ENCODE measurements at regions not wholly inside any gene's neighbourhood (a gene's known extent, or its start where the extent isn't known, plus 50 kb on each side); places are given as distances from the start of the nearest gene placed in this dataset.
"Not testable (repeated sequence)": the region's sequence is repeated elsewhere in the genome, so short reads cannot be mapped to it uniquely, and the experiment has no call there.

DNA sequence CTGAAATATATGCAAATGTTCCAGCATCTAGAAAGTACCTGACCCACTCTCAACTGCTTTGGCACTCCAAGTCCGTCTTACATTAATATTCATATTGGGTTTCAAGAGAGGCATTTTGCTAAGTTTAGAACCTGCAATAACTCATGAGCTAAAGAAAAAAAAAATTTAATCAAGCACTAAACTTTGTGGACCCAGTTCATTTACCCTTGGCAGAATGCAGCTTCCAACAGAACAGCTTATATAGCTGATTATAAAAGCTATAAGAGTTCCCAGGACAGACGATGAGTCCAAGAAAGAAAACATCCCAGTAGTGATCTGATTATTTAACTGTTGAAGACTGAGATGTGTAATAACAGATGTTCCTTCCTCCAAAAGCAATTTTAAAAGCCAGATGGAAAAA lies 592.0 kb downstream of the KCNH5 start:
- in situ Hi-C loops (cut with HindIII; ENCODE audit: low sequenced_read_pairs) = no loop called here

DNA sequence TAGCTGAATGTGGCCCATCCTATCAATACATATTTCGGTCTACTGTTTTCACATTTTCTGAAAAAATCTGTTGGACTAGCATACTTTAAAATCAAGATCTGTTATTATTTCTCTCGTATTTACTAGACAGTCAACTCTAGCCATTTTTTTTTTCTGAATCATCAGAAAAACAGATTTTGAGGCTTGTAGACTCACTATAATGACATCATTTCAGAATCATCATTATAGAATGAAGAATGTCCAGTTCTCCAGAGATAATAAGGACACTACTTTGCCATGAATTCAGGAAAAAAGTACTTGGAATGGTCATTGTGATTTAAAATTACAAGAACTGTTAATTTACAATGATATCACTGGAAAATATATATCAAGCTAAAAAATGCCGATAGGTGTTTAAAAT lies 589.8 kb downstream of the KCNH5 start:
- in situ Hi-C loops (cut with HindIII; ENCODE audit: low sequenced_read_pairs) = no loop called here

DNA sequence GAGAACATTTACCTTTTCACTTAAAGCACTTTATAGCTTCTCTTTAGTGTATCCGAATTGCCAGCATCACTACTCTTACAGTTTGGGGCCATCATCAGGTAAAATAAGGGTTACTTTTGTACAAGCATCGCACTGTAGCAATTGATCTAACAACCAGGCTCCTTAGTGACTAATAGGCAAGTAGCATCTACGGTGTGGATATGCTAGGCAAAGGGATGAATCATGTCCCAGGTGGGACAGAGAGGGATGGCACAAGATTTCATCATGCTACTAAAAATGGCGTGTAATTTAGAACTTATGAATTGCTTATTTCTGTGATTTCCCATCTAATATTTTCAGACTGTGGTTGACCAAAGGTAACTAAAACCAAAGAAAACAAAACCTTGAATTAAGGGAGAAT lies 582.3 kb downstream of the KCNH5 start:
- in situ Hi-C loops (cut with HindIII; ENCODE audit: low sequenced_read_pairs) = no loop called here

DNA sequence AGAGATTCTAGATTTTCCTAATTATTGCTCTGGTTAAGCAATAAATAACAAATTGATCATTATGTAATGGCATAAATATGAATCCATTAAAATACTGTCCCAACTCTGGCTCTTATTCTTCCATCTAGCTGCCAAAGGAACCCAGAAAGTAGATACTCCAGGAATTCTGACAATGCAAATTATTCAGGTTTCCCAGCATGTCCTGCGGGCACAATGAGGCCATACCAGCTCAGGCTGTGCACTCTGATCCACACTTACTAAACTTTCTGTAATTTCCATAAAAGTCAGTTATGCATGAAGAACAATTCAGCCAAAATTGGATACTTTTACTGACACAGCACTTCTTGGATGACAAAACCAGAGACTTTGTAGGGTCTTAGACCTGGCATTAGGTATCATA lies 576.3 kb downstream of the KCNH5 start:
- in situ Hi-C loops (cut with HindIII; ENCODE audit: low sequenced_read_pairs) = no loop called here

DNA sequence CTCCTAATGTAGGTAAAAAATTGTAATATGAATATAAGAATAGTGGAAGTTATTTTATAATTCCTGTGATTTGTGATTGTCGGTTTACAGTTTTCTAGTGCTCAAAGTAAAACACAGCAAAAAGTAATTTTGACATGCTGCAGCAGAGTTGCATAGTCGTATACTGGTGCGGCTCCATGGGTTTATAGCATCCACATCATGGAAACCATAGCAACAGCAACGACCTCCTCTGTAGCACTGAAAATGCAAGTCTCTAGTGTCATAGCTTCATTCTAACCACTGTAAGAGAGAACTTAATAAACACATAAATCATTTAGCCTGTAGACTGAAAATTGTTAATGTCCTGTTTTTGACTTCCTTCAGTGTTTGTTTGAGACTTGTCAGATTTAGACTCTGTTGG lies 574.3 kb downstream of the KCNH5 start:
- in situ Hi-C loops (cut with HindIII; ENCODE audit: low sequenced_read_pairs) = no loop called here

DNA sequence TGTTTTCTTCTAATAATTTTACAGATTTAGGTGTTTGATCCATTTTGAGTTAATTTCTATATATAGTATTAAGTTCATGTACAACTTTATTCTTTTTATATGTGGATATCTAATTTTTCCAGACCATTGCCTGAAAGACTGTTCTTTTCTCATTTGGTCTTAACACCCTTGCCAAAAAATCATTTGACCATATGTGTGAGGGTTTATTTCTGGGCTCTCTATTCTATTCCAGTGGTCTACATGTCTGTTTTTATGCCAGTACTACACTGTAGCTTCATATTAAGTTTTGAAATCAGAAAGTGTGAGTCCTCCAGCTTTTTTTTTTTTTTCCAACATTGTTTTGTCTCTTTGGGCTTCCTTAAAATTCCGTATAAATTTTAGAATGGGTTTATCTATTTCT lies 554.1 kb downstream of the KCNH5 start:
- in situ Hi-C loops (cut with HindIII; ENCODE audit: low sequenced_read_pairs) = no loop called here

DNA sequence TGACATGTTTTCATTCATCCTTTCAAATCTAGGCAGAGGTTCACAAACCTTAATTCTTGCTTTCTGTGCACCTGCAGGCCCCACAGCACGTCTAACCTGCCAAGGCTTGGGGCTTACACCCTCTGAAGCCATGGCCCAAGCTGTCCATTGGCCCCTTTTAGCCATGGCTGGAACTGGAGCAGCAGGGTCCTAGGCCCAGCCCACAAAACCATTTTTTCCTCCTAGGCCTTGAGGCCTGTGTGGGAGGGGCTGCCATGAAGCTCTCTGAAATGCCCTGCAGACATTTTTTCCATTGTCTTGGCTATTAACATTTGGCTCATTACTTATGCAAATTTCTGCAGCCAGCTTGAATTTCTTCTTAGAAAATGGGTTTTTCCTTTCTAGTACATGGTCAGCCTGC lies 547.5 kb downstream of the KCNH5 start:
- in situ Hi-C loops (cut with HindIII; ENCODE audit: low sequenced_read_pairs) = no loop called here

DNA sequence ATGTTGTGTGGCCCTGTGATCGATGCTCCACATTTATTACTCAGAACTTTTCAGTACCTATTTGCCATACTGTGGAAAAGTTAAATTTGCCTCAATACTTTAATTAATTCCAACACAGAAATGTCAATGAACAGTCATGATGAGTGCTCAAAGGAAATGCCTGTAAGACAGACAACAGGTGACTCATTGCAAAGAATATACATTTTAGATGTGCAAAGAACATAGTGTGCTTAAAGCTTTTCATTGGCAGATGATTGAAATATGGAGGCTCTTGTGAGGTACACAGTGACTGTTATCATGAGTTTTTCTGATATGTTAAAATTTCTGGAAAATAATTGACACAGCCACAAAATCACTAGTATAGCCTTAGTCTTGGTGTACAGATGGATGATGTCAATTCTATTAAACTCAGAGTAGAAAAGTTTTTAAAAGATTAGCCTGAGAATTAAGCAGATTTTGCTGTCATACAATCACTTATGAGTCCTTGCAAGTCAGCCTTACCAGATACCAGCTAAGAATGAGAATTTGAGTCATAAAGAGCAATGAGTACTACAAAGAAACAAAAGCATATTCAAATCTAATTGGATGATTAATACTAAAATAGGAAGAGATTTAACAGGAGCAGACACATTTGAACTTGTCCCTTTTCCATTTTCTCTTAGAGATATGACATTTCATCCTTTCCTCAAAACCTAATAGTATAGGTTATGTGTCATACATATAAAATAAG lies 544.1 kb downstream of the KCNH5 start:
- in situ Hi-C loops (cut with HindIII; ENCODE audit: low sequenced_read_pairs) = no loop called here

DNA sequence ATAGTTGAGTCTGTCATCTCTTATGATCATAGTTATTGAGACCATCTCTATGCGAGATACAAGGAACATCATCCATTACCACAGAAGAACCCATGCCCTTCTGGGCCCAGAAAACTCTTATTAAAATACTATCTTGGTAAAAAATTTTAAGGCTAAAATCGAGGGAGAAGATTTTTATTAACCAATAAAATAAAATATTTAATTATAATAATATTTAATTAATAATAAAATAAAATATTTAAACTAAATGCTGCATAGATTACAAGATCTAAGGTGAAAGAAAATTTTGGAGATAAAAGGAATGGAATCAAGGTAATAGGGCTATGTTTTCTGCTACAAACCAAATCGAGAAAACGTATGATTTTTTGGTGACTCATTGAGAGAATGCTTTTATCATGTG lies 540.2 kb downstream of the KCNH5 start:
- in situ Hi-C loops (cut with HindIII; ENCODE audit: low sequenced_read_pairs) = no loop called here

DNA sequence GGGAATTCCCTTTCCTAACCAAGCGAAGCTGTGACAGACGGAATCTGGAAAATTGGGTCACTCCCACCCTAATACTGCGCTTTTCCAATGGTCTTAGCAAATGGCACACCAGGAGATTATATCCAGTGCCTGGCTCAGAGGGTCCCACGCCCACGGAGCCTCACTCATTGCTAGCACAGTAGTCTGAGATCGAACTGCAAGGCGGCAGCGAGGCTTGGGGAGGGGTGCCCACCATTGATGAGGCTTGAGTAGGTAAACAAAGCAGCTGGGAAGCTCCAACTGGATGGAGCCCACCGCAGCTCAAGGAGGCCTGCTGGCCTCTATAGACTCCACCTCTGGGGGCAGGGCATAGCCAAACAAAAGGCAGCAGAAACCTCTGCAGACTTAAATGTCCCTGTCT lies 523.9 kb downstream of the KCNH5 start:
- in situ Hi-C loops (cut with HindIII; ENCODE audit: low sequenced_read_pairs) = not testable (repeated sequence)

DNA sequence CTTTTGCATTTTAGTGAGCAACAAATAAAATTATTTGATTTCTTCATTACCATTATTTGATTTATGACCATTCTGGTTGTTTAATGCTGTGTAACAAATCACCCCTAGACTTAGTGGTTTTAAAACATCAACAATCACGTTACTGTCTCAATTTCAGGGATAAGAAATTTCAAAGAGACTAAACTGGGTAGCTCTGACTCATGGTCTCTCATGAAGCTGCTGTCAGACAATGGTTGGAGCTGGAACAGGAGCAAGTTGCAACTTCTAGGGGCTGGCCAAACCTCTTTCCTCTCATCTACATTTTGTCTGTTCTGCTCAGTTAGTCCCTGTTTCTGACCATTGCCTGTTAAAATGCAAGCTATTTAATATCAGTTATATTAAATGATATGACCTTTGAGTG lies 517.0 kb downstream of the KCNH5 start:
- in situ Hi-C loops (cut with HindIII; ENCODE audit: low sequenced_read_pairs) = no loop called here

DNA sequence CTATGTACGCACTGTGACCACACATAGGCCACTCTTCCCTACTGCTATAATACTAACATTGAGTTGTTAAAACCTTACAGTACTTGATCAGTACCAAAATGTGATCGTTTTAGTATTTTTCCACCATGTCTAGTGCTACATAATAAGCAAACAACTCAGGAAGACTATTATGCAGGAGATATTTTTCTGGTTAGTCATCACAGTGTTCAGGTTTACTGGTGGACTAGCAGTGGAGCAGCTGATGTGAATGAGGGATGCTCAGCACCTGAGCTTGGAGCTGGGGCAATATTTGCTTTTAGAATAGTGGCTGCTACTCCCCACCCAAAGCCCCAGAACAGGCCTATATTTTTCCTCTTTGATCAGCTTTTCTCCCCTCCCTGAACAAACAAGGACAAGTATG lies 513.1 kb downstream of the KCNH5 start:
- in situ Hi-C loops (cut with HindIII; ENCODE audit: low sequenced_read_pairs) = no loop called here

DNA sequence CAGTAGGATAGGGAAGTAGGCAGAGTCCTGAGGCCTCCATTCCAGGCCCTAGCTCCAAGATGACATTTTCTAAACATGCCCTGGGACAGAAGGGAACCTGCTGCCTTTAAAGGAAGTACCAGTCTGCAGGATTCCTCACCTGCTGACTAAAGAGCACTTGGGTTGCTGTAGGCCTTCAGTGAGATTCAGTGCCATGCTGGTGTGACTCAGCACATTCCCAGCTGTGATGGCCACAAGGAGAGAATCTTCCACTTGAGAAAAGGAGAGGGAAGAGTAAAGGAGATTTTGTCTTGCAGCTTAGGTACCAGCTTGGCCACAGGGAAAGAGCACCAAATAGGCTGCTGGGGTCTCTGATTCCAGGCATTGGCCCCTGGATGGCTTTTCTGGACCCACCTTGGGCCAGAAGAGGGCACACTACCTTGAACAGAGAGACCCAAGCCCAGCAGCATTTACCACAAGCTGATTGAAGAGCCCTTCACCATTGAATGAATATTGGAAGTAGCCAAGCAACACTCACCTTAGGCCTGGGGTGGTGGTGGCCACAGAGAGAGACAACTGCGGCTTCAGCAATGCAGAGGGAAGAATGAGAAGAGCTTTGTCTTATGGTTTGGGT lies 498.3 kb downstream of the KCNH5 start:
- in situ Hi-C loops (cut with HindIII; ENCODE audit: low sequenced_read_pairs) = no loop called here

DNA sequence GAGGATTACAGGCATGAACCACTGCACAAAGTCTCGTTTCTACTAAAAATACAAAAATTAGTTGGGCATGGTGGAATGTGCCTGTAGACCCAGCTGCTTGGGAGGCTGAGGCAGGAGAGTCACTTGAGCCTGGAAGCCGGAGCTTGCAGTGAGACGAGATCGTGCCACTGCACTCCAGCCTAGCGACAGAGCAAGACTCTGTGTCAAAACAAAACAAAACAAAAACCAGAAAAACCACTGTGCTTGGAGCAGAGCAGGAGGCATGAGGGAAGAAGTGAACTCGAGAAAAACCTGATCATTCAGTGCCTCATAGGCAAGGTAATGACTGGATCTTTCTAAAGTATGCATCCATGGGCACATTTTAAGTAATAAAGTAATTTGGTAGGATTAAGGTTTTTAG lies 487.8 kb downstream of the KCNH5 start:
- in situ Hi-C loops (cut with HindIII; ENCODE audit: low sequenced_read_pairs) = no loop called here

DNA sequence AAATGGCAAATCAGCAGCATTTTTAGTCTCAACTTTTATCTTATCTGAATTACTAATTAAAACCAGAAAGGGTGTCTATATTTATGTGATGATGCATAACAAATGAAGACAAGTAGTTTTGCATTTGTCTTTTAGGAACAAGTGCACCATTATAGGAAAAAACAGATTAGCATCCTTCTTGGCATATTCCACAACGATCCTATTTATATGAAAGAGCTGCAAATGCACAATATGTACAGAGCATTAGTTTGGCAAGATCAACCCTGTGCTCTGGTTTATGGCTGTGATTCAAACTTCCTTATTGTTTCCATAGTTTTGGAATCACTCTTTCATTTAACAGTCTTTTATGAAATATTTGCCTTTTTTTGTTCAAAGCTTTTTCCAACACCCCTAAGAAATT lies 486.8 kb downstream of the KCNH5 start:
- in situ Hi-C loops (cut with HindIII; ENCODE audit: low sequenced_read_pairs) = no loop called here

DNA sequence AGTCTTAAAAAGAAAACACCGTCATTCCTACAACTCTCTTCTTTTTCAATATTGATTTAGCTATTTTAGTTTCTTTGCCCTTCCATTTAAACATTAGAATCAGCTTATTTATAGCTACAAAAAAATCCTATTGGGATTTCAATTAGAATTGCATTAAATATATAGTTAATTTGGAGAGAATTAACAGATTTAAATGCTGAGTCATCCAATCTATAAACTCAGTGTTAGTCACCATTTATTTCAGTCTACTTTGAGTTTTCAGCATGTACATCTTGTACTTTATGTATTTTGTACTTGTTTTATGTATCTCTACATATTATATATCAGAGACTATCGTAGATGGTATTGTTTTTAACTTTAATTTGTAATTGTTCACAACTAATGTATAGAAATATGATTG lies 460.0 kb downstream of the KCNH5 start:
- in situ Hi-C loops (cut with HindIII; ENCODE audit: low sequenced_read_pairs) = no loop called here

DNA sequence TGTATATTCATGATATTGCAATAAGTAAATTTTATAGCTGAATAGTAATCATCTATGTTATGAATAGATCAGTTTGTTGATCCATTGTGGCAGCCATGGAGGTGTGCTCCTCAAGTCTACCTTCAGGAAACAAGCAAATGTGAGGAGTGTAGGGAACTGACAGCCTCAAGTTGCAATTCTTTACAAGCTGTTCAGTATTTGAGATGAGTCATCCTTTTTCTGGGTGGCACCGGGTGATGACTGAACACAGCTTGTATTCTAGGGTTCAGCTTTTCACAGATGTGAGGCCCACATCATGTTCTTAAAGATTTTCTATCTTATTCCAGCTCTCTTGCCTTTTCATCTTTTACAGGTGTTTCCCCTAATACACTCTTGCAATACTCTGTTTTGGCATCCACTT lies 452.4 kb downstream of the KCNH5 start:
- in situ Hi-C loops (cut with HindIII; ENCODE audit: low sequenced_read_pairs) = no loop called here

DNA sequence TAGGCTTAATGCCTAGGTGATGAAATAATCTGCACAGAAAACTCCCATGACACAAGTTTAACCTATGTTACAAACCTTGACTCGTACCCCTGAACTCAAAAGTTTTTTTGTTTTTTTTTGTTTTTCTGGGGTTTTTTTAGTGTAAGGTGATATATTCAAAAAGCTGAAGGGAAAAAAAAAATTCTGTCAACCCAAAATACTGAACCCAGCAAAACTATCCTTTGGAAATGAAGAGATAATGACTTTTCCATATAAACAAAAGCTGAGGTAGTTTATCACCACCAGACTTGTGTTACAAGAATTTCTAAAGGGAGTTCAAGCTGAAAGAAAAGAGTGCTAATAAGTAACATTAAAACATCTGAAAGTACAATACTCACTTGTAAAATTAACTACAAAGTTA lies 448.1 kb downstream of the KCNH5 start:
- in situ Hi-C loops (cut with HindIII; ENCODE audit: low sequenced_read_pairs) = no loop called here

DNA sequence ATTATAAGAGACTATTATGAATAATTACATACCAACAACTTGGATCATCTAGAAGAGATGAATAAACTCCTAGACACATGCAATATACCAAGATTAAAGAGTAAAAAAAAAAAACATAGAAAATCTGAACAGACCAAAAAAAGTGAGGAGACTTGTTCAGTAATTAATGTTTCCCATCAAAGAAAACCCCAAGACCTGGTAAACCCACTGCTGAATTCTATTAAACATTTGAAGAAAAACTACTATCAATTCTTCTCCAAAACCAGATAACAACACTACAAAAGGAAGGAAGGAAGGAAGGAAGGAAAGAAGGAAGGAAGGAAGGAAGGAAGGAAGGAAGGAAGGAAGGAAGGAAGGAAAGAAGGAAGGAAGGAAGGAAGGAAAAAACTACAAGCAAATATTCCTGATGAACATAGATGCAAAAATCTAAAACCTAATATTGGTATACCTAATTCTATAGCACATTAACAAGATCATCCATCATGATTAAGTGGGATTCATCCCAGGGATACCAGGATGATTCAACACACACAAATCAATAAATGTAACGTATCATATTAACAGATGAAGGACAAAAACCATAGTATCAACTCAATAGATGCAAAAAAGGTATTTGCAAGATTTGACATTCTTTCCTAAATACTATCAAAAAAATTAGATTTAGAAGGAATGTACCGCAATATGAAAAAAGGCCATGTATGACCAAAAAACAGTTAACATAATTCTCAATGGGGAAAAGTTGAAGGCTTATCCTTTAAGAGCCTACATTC lies 445.5 kb downstream of the KCNH5 start:
- in situ Hi-C loops (cut with HindIII; ENCODE audit: low sequenced_read_pairs) = no loop called here

DNA sequence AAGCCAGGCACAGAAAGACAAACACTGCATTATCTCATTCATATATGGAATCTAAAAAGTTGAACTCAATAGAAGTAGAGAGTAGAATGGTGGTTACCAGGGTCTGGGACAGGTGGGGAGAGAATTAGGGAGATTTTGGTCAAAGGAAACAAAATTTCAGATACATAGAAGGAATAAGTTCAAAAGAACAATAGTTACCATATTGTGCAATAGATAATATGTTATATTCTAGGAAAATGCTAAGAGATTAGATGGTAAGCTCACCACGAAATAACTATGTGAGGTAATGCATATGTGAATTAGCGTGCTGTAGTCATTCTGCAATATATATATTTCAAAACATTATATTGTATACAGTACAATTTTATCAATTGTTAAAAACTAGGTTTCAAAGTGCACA lies 442.5 kb downstream of the KCNH5 start:
- in situ Hi-C loops (cut with HindIII; ENCODE audit: low sequenced_read_pairs) = no loop called here

DNA sequence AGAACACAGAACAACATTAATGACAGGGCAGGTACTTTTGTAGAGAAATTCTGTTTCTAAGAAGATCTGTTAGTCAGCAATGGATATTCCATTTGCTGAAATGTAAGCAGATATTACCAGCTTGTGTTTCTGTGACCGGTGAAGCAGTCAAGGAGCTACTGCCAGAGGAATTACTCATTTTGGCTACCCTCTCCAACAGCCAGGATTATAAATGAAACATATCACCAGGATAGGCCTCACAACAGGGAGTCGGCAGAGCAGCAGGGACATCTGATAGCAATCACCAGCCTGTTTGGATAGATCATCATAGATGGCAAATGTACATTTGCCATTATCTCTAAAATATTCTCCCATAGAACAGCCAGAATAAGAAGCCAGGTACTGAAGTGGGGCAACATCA lies 440.7 kb downstream of the KCNH5 start:
- in situ Hi-C loops (cut with HindIII; ENCODE audit: low sequenced_read_pairs) = no loop called here

DNA sequence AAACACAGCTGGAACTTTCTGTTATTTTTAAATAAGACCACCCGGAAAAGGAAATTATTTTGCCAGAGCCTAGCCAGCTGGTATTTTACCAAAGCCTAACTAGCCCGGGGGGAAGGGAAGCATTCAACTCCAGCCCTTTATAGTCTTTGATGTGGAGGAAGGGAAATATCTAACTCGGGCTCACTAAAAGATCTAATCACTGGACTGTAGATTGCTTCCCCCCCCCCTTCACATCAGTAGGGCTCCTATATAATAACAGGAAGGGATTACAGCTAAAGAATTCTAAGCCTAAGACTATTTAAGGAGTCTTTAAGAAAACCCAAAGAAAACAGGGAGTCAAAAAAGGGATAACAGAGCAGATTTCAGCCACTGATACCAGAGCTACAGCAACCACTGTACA lies 431.1 kb downstream of the KCNH5 start:
- in situ Hi-C loops (cut with HindIII; ENCODE audit: low sequenced_read_pairs) = no loop called here
